Pancreas (tissue), 10 donors: ENCODE measurements at regions not wholly inside any gene's neighbourhood (a gene's known extent, or its start where the extent isn't known, plus 50 kb on each side); places are given as distances from the start of the nearest gene placed in this dataset.

Experiments used
- ATAC-seq, 4 donors: fragments of 200-7000 bp; cut with Tn5 transposase; one replicate each; pipeline versions ENCODE4 v1.8.0 to v1.9.1; 2020; ENCODE audit warnings: mild to moderate bottlenecking in 4 of 4, moderate library complexity in 4 of 4
- DNase-seq, 6 donors: peaks; one replicate each; pipeline ENCODE4 v3.0.0-alpha.2; 2020
- FAIRE-seq: peaks from 2 replicates; lab custom pipeline; 2012; peaks lifted over from hg19 to GRCh38; lab: Jason Lieb, UNC
- H3K27ac ChIP-seq, 4 donors: fragments of 200-600 bp; sonication (generic); 1 replicate in 3 of 4; 2 replicates in 1 of 4; pipeline versions ENCODE4 v1.5.0 to v1.8.0; 2020
- H3K27me3 ChIP-seq, 4 donors: fragments of 200-600 bp; one replicate each; pipeline ENCODE4 v1.8.0; 2021
- H3K36me3 ChIP-seq, 3 donors: fragments of 200-600 bp; sonication (generic) in 1 of 3; one replicate each; pipeline versions ENCODE4 v1.5.0 to v1.8.0; 2020 to 2021
- H3K4me1 ChIP-seq, 3 donors: fragments of 200-600 bp; one replicate each; pipeline ENCODE4 v1.8.0; 2021
- H3K4me3 ChIP-seq, 4 donors: fragments of 200-600 bp; sonication (generic) in 2 of 4; one replicate each; pipeline versions ENCODE4 v1.5.0 to v1.8.0; 2020 to 2021
- H3K9me3 ChIP-seq, 4 donors: fragments of 200-600 bp; one replicate each; pipeline ENCODE4 v1.8.0; 2021
- CTCF ChIP-seq, 4 donors: fragments of 200-600 bp; sonication (generic) in 3 of 4; IDR thresholded peaks; one replicate each; pipeline versions ENCODE4 v1.5.0 to v1.8.0; 2021; ENCODE audit warnings: antibody characterized with exemption in 4 of 4
- WGBS, 2 donors: extraction: QIAGEN DNeasy Blood & Tissue Kit; methylation state at CpG; one replicate each; pipeline ENCODE4 v1.1.7; 2013; 5-methylcytosine and 5-hydroxymethylcytosine counted together
- intact Hi-C, 3 donors: fragments of 100-400 bp; cut with DNase I; formaldehyde crosslinking; loops; one replicate each; pipeline versions ENCODE4 v1.11.1 to v1.14.2; 2022
- donor health status: healthy with polysubstance abuse.
- donor health status: DM: no; HTN: no; CAD: no; lungs with moderate emphysema.
- donor health status: DM: no; HTN: no; CAD: no.
- donor health status: control.
- donor health status: control.
- donor health status: Bipolar disorder and iron deficiency.
- donor health status: DM: yes; HTN: yes; CAD: no.
- donor health status: DM: no; HTN: no; CAD: no.
- donor health status: DM: no; HTN: no; CAD: no.
- donor health status: DM: yes; HTN: yes; CAD: no.

- Histone ChIP-seq H3K27me3 (no peaks in the 10 kb centered on the region), H3K9me3 (no peaks in the 10 kb centered on the region), H3K4me3 (no peak overlapping the region), H3K36me3 (no peaks in the 10 kb centered on the region), H3K27ac (no peak overlapping the region), H3K4me1 (no peaks in the 10 kb centered on the region)
- no peak for ATAC-seq
- no peak for TF ChIP-seq CTCF (IDR thresholded peaks at IDR 0.05)
- FAIRE-seq: no peak
- 67 to 73% methylated on average over 7 of the region's 7 CpGs for WGBS, 2 donors
- intact Hi-C loops: no loop called here
- peak in 1 of 6 donors; percentile 6 for DNase-seq
These were observed 757.2 kb downstream of the BRD1 start for GRCh38 chr22:49070501-49070900.

GRCh38 chr22:49068861-49069500 lies 758.7 kb downstream of the BRD1 start:
- no peak for TF ChIP-seq CTCF (IDR thresholded peaks at IDR 0.05)
- Histone ChIP-seq H3K4me1 (no peaks in the 10 kb centered on the region), H3K4me3 (no peak overlapping the region), H3K27me3 (no peaks in the 10 kb centered on the region), H3K27ac (no peak overlapping the region), H3K36me3 (no peaks in the 10 kb centered on the region), H3K9me3 (no peaks in the 10 kb centered on the region)
- 80 to 82% methylated on average over 15 of the region's 15 CpGs for WGBS, 2 donors
- FAIRE-seq: no peak
- intact Hi-C loops: no loop called here
- no peak for ATAC-seq
- peak in 1 of 6 donors; percentile 15 for DNase-seq

- DNase-seq: peak in 1 of 6 donors; percentile 17
- no peak for TF ChIP-seq CTCF (IDR thresholded peaks at IDR 0.05)
- peak in 3 of 4 donors; percentile 28 to 57 (median 48) for ATAC-seq
- intact Hi-C loops: no loop called here
- 39 to 42% methylated on average over 4 of the region's 4 CpGs for WGBS, 2 donors
- no peak overlapping the region for H3K4me3 ChIP-seq
- no peaks in the 10 kb centered on the region for H3K4me1 ChIP-seq
- FAIRE-seq: no peak
- no peaks in the 10 kb centered on the region for H3K36me3 ChIP-seq
- no peak overlapping the region for H3K27ac ChIP-seq
- no peaks in the 10 kb centered on the region for H3K9me3 ChIP-seq
- no peaks in the 10 kb centered on the region for H3K27me3 ChIP-seq
These were observed 760.2 kb downstream of the BRD1 start for GRCh38 chr22:49067504-49067903.

GRCh38 chr22:49066619-49067018 lies 761.1 kb downstream of the BRD1 start:
- H3K4me3 ChIP-seq: no peak overlapping the region
- WGBS, 2 donors: 80 to 86% methylated on average over 9 of the region's 9 CpGs
- DNase-seq: no peak
- ATAC-seq: no peak
- peaks cover 3 to 7% (median 5%) of the 10 kb centered on the region in 3 donors for H3K4me1 ChIP-seq
- H3K36me3 ChIP-seq: no peaks in the 10 kb centered on the region
- no peak for TF ChIP-seq CTCF (IDR thresholded peaks at IDR 0.05)
- no peak for FAIRE-seq
- no peaks in the 10 kb centered on the region for H3K27me3 ChIP-seq
- intact Hi-C loops: no loop called here
- H3K27ac ChIP-seq: no peak overlapping the region
- H3K9me3 ChIP-seq: no peaks in the 10 kb centered on the region

- Histone ChIP-seq H3K4me1 (peaks cover 7 to 11% (median 10%) of the 10 kb centered on the region in 3 donors), H3K9me3 (no peaks in the 10 kb centered on the region), H3K4me3 (no peak overlapping the region), H3K27ac (no peak overlapping the region), H3K27me3 (no peaks in the 10 kb centered on the region), H3K36me3 (no peaks in the 10 kb centered on the region)
- WGBS, 2 donors: 83 to 86% methylated on average over 7 of the region's 7 CpGs
- no peak for TF ChIP-seq CTCF (IDR thresholded peaks at IDR 0.05)
- no peak for ATAC-seq
- FAIRE-seq: no peak
- intact Hi-C loops: no loop called here
- peak in 1 of 6 donors; percentile 2 for DNase-seq
These were observed 762.8 kb downstream of the BRD1 start for GRCh38 chr22:49064836-49065235.
